GM21423 (cell line): ENCODE measurements at regions not wholly inside any gene's neighbourhood (a gene's known extent, or its start where the extent isn't known, plus 50 kb on each side); places are given as distances from the start of the nearest gene placed in this dataset.
"Not testable (repeated sequence)": the region's sequence is repeated elsewhere in the genome, so short reads cannot be mapped to it uniquely, and the experiment has no call there.

Experiments used
- ATAC-seq: cut with Tn5 transposase; IDR thresholded peaks from one replicate; pipeline ENCODE4 v1.9.1; 2021; ENCODE audit warnings: mild to moderate bottlenecking, moderate library complexity; ENCODE audit not compliant: unreplicated experiment

DNA sequence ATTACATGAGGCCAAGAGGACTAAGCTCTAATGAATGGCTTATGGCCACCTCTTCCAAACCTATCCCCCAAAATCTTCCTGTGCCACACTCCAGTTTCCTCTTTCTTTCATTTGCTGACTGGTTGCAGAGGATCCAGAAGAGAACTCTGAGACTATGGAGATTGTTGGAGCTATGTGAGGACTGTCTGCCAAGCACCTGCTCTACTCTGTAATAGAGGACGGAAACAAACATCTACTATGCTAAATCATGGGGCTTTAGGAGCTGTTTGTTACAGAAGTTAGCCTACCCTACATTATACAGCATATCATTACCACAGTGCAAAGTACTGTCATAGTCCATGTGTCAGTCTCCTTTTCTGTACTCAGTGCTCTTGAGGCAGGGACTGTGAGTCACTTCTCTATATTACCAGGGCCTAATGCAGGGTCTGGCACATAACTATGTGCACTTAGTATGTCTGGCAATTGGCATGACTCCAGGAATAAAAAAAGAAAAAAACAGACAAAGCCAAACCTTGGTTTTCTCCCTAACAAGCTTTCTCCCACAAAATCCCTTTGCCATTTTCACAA, 95.1 kb downstream of the RPAP3 start:
- ATAC-seq, result no peak

DNA sequence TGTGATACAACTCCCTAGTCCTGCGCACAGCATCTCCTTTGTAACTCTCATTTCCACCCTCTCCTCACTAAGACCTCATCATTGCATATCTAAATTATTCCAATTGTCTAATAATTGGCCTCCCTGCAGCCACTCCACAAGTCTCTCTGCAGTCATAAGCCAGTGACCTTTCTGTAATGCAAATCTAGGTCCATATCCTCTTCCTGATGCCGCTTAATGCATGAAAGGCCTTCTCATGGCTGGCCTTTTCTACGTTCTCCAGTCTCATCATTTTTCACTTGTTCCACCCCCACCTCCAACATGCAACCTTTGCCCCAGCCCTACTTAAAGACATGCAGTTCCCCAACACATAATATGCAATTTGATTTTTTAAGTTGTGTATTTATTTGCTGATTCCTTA, 96.0 kb downstream of the RPAP3 start:
- no peak for ATAC-seq

DNA sequence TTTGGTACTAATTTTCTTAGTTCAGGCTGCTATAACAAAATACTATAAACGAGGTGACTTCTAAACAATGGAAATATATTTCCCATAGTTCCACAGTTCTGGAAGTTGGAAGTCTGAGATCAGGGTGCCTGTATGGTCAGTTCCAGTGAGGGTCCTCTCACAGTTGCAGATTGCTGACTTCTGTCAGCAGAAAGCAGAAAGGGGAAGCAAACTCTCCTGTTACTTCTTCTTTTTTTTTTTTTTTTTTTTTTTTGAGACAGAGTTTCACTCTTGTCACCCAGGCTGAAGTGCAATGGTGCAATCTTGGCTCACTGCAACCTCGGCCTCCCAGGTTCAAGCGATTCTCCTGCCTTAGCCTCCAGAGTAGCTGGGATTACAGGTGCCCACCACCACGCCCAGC, 97.2 kb downstream of the RPAP3 start:
- ATAC-seq, result not testable (repeated sequence)

DNA sequence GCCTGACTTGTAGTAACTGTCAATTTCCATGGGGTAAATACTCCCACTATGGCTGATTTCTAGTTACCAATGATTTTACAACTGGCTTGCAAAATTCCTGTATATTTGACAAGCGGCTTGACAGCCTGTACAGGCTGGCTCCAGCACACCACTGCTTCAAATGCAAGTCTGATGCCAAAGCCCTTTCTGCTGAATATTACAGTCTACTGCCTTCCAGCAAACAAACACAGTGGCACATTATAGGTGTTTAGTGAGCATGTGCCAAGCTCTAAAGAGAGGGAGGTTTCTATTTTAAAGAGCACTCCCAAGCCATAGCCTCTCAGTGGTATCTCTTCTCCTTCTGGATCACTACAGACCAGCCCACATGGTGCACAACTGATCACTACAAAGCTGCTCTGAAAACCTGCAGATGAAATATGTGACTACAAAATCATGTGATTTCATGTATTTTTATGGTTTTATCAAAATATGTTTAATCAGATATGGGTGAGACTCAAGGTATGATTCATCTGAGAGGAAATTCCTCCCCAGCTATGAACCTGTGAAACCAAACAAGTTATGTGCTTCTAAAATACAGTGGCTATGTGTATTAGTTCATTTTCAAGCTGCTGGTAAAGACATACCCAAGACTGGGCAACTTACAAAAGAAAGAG, 101.5 kb downstream of the RPAP3 start:
- ATAC-seq, result no peak

DNA sequence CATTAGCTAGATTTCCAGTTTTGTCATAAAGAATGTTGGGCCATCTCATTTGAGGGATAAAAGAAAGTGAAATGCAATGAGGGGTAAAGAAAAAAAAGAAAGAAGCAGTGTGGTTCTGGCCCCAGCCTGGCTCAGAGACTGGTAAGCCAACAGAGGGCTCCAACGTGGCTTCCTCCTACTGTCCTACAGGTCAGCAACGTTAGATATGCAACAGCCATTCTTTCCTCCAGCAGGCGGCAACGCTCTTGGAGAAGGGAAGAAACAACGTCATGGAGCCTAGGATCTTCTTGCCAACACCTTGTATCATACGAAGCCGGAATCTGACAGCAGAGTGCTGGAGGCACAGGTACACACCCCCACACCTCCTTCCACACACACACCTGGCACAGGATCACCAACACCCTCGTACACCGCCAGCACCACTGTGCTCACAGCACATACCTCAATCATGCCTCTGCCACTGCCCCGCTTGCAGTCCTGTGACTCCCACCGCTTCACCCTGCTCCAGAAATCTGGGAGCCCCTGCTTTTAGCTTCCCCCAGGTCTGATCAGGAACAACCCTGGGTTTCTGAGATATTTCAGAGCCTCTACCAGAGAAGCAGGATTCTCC, 102.8 kb downstream of the RPAP3 start:
- ATAC-seq, result no peak

DNA sequence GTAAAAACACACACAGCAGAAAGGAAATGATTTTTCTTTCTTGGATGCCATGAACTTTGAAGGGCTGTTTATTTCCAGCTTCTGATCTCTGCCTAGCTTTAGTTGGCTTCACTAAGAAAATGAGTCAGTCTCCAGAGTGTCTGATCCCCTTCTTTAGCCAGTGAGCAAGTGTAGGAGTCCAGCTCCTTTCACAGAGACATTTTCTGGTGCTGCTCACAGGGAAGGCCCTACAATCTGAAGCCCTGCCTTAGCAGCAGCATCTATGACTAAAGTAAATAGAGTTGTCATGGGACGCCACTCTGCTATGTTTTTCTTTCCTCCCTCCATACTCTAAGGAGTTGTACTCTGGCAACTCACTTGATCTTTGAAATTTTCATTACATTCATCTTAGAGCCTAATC, 103.5 kb downstream of the RPAP3 start:
- ATAC-seq, result no peak

DNA sequence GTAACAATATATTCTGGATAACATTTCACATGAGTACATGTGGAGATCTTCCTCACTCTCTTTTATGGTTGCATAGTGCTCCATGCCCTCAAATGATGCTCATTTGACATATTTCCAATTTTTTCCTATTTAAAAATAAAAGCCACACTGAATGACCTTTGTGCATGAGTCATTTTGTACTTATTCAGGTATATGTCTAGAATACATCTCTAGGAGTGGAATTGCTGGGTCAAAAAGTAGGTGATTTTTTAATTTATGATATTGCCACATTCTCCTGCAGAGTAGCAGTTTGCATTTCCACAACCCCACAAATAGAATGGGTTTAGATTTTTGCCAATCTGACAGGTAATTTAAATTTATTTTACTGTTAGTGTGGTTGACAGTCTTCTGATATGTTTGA, 104.8 kb downstream of the RPAP3 start:
- no peak for ATAC-seq

DNA sequence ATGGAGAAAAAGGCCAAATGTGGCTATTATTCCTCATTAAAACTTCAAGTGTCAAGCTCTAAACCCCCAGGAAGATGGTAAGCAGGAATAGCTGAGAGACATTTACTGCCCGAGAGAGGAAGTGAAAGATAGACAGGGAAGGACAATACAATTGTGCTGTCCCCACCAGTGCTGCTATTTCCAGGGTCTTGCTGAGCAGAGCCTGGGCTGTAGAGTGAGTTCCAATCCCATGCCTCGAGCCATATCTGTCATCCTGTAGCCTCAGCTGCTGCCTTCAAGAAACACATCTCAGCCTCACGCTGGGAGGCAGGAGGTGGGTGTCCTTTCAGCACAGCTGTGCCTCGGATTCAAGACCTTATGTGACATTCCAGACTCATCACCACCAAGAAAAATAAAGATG, 114.0 kb downstream of the RPAP3 start:
- ATAC-seq, result no peak

DNA sequence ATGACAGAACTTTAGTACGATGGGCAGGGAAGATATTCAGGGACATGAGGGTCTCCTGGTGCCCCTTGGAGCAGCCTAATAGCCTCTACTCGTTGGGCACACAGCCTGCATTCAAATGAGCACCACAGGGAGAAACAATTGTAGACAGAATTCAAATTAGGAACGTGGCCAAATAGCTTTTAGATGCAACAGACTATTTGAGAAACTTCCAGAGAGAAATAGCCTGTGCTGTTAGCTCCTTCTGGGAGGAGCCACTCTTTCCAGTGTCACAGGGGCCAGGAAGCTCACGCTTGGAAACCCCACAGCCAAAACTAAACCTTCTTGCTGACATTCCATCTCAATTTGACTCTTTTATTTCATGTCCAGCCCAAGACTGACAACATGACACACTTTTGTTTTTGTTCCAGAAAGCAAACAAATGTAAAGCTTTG, 114.5 kb downstream of the RPAP3 start:
- no peak for ATAC-seq

DNA sequence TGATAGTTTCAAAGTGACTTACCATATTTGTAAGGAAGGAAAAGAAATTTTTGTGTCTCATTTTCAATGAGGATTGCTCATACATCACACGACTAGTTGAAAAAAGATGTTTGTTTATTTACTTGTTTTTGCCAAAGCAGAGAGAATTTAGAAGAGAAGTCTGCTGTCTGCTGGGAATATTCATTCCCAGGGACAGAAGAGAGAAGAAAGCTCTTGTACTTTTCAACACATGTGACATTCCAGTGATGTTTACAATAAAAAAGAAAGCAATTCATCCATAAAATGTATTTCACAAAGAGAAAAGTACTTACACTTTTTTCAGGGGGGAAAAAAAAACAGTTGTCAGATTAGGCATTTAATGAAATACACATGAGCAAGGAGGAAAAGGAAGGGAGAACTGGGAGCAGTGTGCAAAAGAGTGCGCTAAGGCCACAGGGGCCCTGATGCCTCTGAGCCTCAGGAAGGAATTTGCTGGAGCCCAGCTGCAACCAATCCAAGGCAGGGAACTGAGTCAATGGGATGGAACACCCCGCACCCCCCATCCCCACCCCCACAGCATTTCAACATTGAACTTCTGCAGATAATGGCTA, 115.0 kb downstream of the RPAP3 start:
- no peak for ATAC-seq

DNA sequence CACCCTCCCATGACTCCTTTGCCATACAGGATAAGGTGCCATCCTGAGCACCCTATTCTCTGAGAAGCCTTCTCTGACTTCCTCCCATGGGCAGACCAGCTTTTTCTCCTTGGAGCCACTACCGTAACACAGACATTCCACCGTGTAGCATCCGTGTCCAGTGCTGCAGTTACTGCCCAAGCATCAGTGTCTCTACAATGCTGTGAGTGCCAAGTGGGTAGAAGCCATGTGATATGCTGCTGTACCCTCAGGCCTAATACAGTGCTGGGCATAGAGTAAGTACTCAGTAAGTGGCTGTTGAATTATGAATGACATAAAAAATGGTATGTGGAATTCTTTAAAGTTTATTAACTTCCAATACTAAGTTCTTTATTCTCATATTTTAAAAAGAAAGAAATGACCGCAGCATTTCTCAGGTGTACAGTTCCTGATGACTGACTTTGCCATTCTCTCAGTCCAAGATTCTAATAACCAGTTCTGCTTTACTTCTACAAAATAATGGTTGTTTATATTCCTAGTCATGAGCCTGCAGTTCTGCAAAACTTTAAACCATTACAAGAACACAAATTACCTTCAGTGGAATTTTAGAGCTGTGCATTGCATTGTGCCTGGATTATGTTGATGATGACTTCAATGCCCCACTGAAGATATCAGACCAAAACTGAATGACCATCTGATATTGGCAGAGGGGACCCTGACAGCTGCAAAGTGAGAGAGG, 118.7 kb downstream of the RPAP3 start:
- ATAC-seq, result no peak

DNA sequence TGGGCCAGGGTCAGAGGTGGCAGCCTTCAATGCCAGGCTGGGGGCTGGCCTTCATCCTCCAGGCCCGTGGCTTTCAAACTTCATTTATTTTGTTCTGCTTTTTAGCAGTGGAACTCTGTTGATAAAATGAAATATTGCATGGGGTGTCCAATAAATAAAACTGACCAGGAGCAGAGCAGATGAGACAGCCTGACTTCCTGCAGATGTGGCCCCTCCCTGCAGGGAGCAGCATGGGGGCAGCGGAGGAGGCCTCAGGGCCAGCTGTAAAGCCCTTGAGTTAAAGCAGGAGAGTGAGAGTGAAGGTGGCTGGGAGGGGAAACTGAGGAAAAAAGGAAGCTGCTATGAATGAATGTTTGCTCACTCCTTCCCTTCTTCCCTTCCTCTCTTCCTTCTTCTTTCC, 120.3 kb downstream of the RPAP3 start:
- no peak for ATAC-seq

DNA sequence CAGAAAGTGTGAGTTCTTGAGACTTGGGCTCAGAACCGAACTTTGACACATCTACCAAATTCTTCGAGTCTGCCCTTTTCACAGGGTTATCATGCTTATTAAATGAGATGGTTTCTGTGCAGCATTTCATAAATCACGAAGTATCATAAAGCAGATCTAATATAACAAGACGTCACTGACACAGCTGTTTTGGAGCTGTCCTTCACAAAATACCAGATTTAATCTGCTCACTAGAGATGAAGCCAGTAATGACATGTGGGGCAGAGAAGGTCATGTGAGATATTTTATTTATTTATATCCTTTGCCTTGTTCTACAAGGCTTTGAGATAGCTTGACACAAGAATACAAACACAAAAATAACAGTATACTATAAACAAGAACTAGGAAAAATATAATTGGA, 127.0 kb downstream of the RPAP3 start:
- ATAC-seq, result no peak

DNA sequence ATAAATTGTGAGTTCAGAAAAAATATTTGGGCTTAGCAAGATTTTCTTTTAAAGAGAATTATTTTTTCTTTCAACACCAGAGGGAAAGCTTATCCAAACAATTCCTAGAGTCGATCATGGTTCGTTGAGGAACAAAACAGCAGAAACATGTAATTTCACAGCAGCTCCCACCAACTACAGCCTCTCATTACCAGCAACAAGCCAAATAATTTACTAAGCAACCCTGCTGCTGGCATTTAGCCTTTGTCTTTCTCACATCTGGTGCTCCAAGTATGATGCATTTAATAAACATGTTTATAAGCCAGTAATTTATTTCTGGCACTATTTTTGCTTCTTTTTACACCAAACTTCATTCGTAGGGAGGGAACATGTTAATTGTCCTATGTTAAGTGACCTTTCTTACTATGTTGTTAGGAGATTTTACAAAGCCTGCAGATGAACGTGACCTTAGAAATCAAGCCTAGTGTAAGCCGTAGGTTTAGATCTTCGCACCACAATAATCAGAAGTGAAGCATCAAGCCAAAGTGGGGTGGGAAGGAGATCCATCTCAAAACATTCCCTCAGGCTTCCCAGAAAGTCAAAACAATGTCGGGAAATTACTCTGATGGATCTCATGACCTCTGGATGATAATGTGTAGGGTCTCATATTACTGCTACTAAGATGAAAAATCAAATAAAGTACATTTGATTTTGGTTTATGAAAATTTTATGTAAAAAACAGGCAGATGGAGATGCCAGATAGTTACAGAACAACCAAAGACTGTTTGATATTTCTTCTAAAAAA, 128.4 kb downstream of the RPAP3 start:
- no peak for ATAC-seq

DNA sequence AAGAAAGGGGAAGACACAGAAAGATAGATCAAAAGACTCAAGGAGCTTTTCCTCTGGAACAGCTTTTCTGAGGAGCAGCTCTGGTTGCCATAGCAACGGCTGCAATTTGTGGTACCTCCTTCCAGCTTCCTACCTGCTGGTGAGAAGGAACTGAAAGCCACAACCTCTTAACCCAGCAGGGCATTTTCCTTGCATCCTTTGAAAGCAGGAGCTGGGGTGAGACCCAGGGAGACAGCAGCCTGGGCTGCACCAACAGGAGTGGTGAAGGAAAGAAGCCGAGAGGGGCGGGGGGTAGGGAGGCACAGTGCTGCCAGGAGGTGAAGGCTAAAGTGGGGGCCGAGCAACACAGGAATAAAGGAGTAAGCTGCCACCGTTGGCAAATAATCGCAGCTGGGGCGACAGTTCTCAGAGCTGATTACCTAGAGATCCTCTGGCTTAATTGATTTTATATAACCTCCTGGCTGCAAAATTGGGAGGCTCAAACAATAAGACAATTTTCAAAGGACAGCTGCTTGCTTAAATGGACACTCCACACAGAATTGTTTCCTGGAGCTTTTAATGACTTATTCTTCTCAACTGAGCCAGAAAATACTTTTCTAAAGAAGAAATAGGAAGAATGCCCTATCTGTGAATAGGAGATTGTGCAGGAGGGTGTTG, 129.4 kb downstream of the RPAP3 start:
- ATAC-seq, result no peak

DNA sequence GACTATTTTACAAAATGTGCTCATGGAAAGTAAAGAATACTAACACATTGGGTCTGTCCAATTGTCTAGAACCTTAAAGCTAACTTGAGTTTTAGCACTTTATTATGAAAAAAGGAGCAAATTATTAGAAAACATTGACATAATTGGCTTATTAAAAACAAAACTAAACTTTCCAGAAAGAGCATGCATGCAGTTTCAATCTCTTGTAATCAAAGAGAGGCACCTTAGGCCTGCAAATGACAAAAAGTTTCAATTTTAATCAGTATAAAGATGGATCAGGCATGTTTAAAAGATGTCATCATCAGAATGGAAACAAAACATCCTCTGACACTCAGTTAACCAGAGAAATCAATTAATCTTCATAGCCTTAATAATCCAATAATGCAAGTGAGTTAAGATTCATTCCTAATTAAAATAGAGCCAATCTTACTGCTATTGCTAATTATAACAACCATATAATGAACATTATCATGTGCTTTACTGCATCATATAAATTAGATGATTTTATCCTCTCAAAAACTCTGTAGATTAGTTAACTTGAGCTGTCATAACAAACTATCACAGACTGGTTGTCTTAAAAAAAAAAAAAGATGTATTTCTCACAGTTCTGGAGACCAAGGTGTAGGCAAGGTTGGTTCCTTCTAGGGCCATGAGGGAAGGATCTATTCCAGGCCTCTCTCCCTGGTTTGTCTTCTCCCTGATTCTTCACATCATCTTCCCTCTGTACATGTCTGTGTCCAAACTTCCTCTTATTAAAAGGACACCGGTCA, 131.4 kb downstream of the RPAP3 start:
- no peak for ATAC-seq

DNA sequence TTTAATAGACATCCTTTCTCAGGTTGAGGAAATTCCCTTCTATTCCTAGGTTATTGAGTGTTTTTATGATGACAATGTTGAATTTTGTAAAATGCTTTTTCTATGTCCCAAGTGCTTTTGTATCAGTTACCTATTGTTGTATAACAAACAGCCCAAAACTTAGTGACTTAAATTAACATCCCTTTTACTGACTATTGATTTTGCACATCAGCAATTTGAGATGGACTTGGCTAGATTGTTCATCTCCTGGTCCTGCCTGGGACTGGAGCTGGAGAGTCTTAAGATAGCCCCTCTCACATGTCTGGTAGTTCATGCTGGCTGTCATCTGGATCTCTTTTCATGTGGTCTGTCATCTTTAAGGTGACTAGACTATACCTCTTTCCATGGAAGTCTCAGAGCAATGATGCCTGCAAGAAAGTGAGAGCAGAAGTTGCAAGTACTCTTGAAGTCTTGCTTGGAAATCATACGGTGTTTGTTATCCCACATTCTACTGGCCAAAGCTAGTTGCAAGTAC, 132.6 kb downstream of the RPAP3 start:
- ATAC-seq, result no peak

DNA sequence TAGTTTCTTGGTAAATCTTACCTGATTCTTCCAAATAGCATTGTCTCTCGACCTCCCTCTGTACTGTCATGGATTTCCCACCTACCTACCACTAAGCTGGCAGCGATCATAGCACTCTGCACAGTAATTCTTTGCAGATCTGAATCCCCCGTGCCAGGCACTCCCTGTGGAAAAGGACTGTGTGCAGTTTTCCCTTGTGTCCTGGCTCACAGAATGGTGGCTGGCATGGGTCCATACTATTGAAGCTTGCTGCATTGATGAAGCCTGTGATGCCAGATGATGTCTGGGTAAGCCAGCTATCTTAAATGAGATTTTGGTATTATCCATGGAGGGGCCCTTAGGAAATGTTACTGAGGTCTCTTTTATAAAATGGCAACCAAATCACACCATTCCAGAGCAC, 135.7 kb downstream of the RPAP3 start:
- ATAC-seq, result no peak

DNA sequence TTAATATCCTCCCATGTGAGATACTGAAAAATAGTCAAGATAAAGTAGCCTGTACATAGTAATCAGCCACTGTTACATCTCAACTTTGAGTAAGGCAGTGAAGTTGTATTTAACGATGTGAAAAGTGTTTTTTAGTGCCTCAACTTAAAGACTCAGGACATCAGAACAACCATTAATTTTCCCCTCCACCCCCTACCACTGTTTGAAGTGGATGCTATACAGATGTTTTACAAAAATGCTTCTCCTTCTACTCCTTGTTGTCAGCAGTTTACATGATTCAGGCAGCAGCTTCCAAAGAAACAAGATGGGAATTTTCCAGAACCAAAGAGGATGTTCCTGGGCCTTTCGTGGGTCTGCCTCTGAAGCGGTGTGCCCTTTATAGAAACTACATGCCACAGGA, 143.6 kb downstream of the RPAP3 start:
- ATAC-seq, result no peak
